Neural cell (in vitro differentiated cells): ENCODE measurements at regions not wholly inside any gene's neighbourhood (a gene's known extent, or its start where the extent isn't known, plus 50 kb on each side); places are given as distances from the start of the nearest gene placed in this dataset.

Experiments
- H2AFZ ChIP-seq: fragments of 200-600, 300-800 bp; sonication (generic), shearing (Covaris generic); 2 replicates; pipeline ENCODE4 v1.6.0; 2014; ENCODE audit warnings: low read depth, mild to moderate bottlenecking, antibody characterized with exemption, low read length, moderate library complexity
- H3F3A ChIP-seq: fragments of 200-600 bp; shearing (Covaris generic); 2 replicates; pipeline ENCODE4 v1.6.1; 2016; ENCODE audit warnings: mild to moderate bottlenecking, moderate library complexity, mixed read lengths, antibody characterized with exemption, low read length; ENCODE audit not compliant: insufficient read depth, poor library complexity, severe bottlenecking
- H3K27ac ChIP-seq: fragments of 200-600, 300-800 bp; sonication (generic), shearing (Covaris generic); 2 replicates; pipeline ENCODE4 v1.5.1; 2014; ENCODE audit warnings: mild to moderate bottlenecking, low read length, moderate library complexity
- H3K27me3 ChIP-seq: fragments of 300-800, 200-600 bp; sonication (generic), shearing (Covaris generic); 2 replicates; pipeline ENCODE4 v1.6.0; 2014; ENCODE audit warnings: mild to moderate bottlenecking, low read depth, low read length, moderate library complexity; ENCODE audit not compliant: insufficient read depth
- H3K36me3 ChIP-seq: fragments of 300-800, 200-600 bp; sonication (generic), shearing (Covaris generic); 2 replicates; pipeline ENCODE4 v1.5.1; 2014; ENCODE audit warnings: mild to moderate bottlenecking, antibody characterized with exemption, low read length, moderate library complexity; ENCODE audit not compliant: insufficient read depth
- H3K4me2 ChIP-seq: fragments of 300-800, 200-600 bp; sonication (generic), shearing (Covaris generic); 2 replicates; pipeline ENCODE4 v1.6.0; 2014; ENCODE audit warnings: mild to moderate bottlenecking, low read length
- H3K4me3 ChIP-seq: fragments of 300-800, 200-600 bp; sonication (generic), shearing (Covaris generic); 2 replicates; pipeline ENCODE4 v1.5.1; 2014; ENCODE audit warnings: mild to moderate bottlenecking, low read length, moderate library complexity
- H3K79me2 ChIP-seq: fragments of 200-600 bp; shearing (Covaris generic); replicated peaks from 2 replicates; pipeline ENCODE4 v1.6.0; 2014; ENCODE audit warnings: mild to moderate bottlenecking, low read length, moderate library complexity; ENCODE audit not compliant: insufficient read depth
- H3K9ac ChIP-seq: fragments of 300-800, 200-600 bp; sonication (generic), shearing (Covaris generic); 2 replicates; pipeline ENCODE4 v1.6.1; 2016; ENCODE audit warnings: mild to moderate bottlenecking, low read length, mixed read lengths
- H3K9me2 ChIP-seq: fragments of 200-600 bp; shearing (Covaris generic); 2 replicates; pipeline ENCODE4 v1.6.1; 2016; ENCODE audit warnings: mild to moderate bottlenecking, low read length, mixed read lengths; ENCODE audit not compliant: insufficient read depth
- H3K9me3 ChIP-seq: fragments of 200-600, 300-800 bp; sonication (generic), shearing (Covaris generic); 2 replicates; pipeline ENCODE4 v1.6.1; 2016; ENCODE audit warnings: mild to moderate bottlenecking, mixed run types, low read length, moderate library complexity, mixed read lengths
- H4K20me1 ChIP-seq: fragments of 200-600 bp; shearing (Covaris generic); 2 replicates; pipeline ENCODE4 v1.6.1; 2016; ENCODE audit warnings: mild to moderate bottlenecking, mixed run types; ENCODE audit not compliant: insufficient read depth
- CTCF ChIP-seq: fragments of 450-650 bp; IDR thresholded peaks from 2 replicates; pipeline ENCODE4 v1.5.1; 2014; ENCODE audit warnings: antibody characterized with exemption, mild to moderate bottlenecking, moderate library complexity; ENCODE audit not compliant: poor library complexity, severe bottlenecking
- EP300 ChIP-seq: fragments of 450-650 bp; conservative IDR thresholded peaks from 2 replicates; pipeline ENCODE4 v1.6.1; 2014; ENCODE audit warnings: antibody characterized with exemption, mild to moderate bottlenecking, moderate library complexity; ENCODE audit not compliant: poor library complexity, severe bottlenecking
- EZH2 ChIP-seq: fragments of 200-600, 300-800 bp; shearing (Covaris generic), sonication (generic); IDR thresholded peaks from 2 replicates; pipeline ENCODE4 v1.6.1; 2014; ENCODE audit warnings: antibody characterized with exemption, low read length, borderline replicate concordance, mild to moderate bottlenecking; ENCODE audit not compliant: insufficient read depth, poor library complexity, severe bottlenecking
- MXI1 ChIP-seq: fragments of 450-650 bp; conservative IDR thresholded peaks from 2 replicates; pipeline ENCODE4 v1.6.1; 2014; ENCODE audit warnings: antibody characterized with exemption, mild to moderate bottlenecking; ENCODE audit not compliant: poor library complexity, severe bottlenecking
- POLR2AphosphoS5 ChIP-seq: IDR thresholded peaks from 2 replicates; pipeline ENCODE4 v1.6.1; 2012
- RAD21 ChIP-seq: fragments of 450-650 bp; conservative IDR thresholded peaks from 2 replicates; pipeline ENCODE4 v1.6.1; 2014; ENCODE audit warnings: antibody characterized with exemption, mild to moderate bottlenecking, moderate library complexity
- REST ChIP-seq: IDR thresholded peaks from 2 replicates; pipeline ENCODE4 v1.6.1; 2012; ENCODE audit warnings: borderline replicate concordance
- SMC3 ChIP-seq: fragments of 450-650 bp; conservative IDR thresholded peaks from 2 replicates; pipeline ENCODE4 v1.6.1; 2014; ENCODE audit warnings: antibody characterized with exemption, mild to moderate bottlenecking, moderate library complexity; ENCODE audit not compliant: poor library complexity
- TAF1 ChIP-seq: IDR thresholded peaks from 2 replicates; pipeline ENCODE4 v1.6.1; 2012; ENCODE audit warnings: low read depth

GRCh38 chr10:64102264-64102633 lies 581.0 kb downstream of the REEP3 start:
- Histone ChIP-seq H3K9ac (no peak overlapping the region), H3K4me2 (no peak overlapping the region), H3K27ac (no peak overlapping the region), H3K9me3 (no peaks in the 10 kb centered on the region), H3K4me3 (no peak overlapping the region), H3K79me2 (no peaks in the 10 kb centered on the region), H2AFZ (no peak overlapping the region), H3K27me3 (no peaks in the 10 kb centered on the region), H3F3A (no peaks in the 10 kb centered on the region), H3K9me2 (no peaks in the 10 kb centered on the region), H3K36me3 (no peaks in the 10 kb centered on the region), H4K20me1 (no peaks in the 10 kb centered on the region)
- TF ChIP-seq SMC3 (no peak), EZH2 (no peak), EP300 (no peak), TAF1 (no peak), POLR2AphosphoS5 (no peak), RAD21 (no peak), REST (no peak), MXI1 (no peak), CTCF (no peak)

GRCh38 chr10:64102916-64103315 lies 581.7 kb downstream of the REEP3 start:
- no peaks in the 10 kb centered on the region for H3F3A ChIP-seq
- no peak for TF ChIP-seq CTCF
- TF ChIP-seq REST, result no peak
- no peak for TF ChIP-seq RAD21
- no peak for TF ChIP-seq EZH2
- no peak for TF ChIP-seq POLR2AphosphoS5
- TF ChIP-seq EP300, result no peak
- TF ChIP-seq SMC3, result no peak
- TF ChIP-seq MXI1, result no peak
- no peak for TF ChIP-seq TAF1
- no peak overlapping the region for H2AFZ ChIP-seq
- no peaks in the 10 kb centered on the region for H3K79me2 ChIP-seq
- H3K9me2 ChIP-seq, result no peaks in the 10 kb centered on the region
- H3K9ac ChIP-seq, result no peak overlapping the region
- H3K27me3 ChIP-seq, result no peaks in the 10 kb centered on the region
- H4K20me1 ChIP-seq, result no peaks in the 10 kb centered on the region
- H3K27ac ChIP-seq, result no peak overlapping the region
- H3K36me3 ChIP-seq, result no peaks in the 10 kb centered on the region
- H3K4me2 ChIP-seq, result no peak overlapping the region
- no peaks in the 10 kb centered on the region for H3K9me3 ChIP-seq
- H3K4me3 ChIP-seq, result no peak overlapping the region
